IMR-90 (cell line): ENCODE measurements at regions not wholly inside any gene's neighbourhood (a gene's known extent, or its start where the extent isn't known, plus 50 kb on each side); places are given as distances from the start of the nearest gene placed in this dataset.
A peak's percentile ranks its signal among the peaks of the same experiment; 100 is the strongest.

Source experiments
- ATAC-seq: fragments of 200-7000 bp; cut with Tn5 transposase; 2 replicates; pipeline ENCODE4 v1.9.1; 2020; ENCODE audit warnings: low read depth, mild to moderate bottlenecking, moderate library complexity
- BruUV-seq: library from RNA; stranded (reverse); fragments of 400-500 nt; replicated peaks from 2 replicates; lab custom pipeline; 2021; lab: Mats Ljungman, UMichigan
- CTCF ChIA-PET: fragments of 300-600 bp; formaldehyde crosslinking; extraction: SDS; loops from one replicate; lab custom pipeline; 2021; ENCODE audit warnings: antibody characterized with exemption; lab: Yijun Ruan, JAX
- POLR2A ChIA-PET: fragments of 300-600 bp; sonication (Branson Sonifier 250); formaldehyde crosslinking; loops from one replicate; lab custom pipeline; 2022; ENCODE audit warnings: antibody characterized with exemption; ENCODE audit not compliant: unreplicated experiment; lab: Charles Lee
- DNase-seq: peaks from one replicate; pipeline ENCODE4 v3.0.0; 2013
- H2AFZ ChIP-seq: replicated peaks from 2 replicates; pipeline ENCODE3; 2013; ENCODE audit warnings: low read length, mild to moderate bottlenecking; ENCODE audit not compliant: poor library complexity
- H2AK5ac ChIP-seq: 2 replicates; pipeline ENCODE4 v1.6.1; 2013; ENCODE audit warnings: low read depth, low read length, inconsistent platforms
- H2AK9ac ChIP-seq: replicated peaks from 2 replicates; pipeline ENCODE3; 2013; ENCODE audit warnings: mild to moderate bottlenecking, low read depth, low read length, moderate library complexity; ENCODE audit not compliant: poor library complexity
- H2BK120ac ChIP-seq: 2 replicates; pipeline ENCODE4 v1.6.1; 2013; ENCODE audit warnings: low read depth, low read length, inconsistent platforms
- H2BK15ac ChIP-seq: 3 replicates; pipeline ENCODE4 v1.6.1; 2013; ENCODE audit warnings: low read depth, low read length, inconsistent platforms
- H2BK20ac ChIP-seq: 2 replicates; pipeline ENCODE4 v1.6.1; 2013; ENCODE audit warnings: low read depth, mild to moderate bottlenecking, inconsistent platforms, low read length, moderate library complexity
- H2BK5ac ChIP-seq: 2 replicates; pipeline ENCODE4 v1.6.1; 2013; ENCODE audit warnings: mild to moderate bottlenecking, low read depth, low read length, inconsistent platforms; ENCODE audit not compliant: poor library complexity, severe bottlenecking
- H3K14ac ChIP-seq: replicated peaks from 2 replicates; pipeline ENCODE4 v1.6.1; 2013; ENCODE audit warnings: low read depth, low read length, inconsistent platforms
- H3K18ac ChIP-seq: 2 replicates; pipeline ENCODE4 v1.6.1; 2013; ENCODE audit warnings: low read depth, low read length, control low read depth
- H3K23ac ChIP-seq: 2 replicates; pipeline ENCODE4 v1.6.1; 2013; ENCODE audit warnings: low read depth, low read length, inconsistent platforms
- H3K27ac ChIP-seq: 2 replicates; pipeline ENCODE4 v1.5.1; 2013; ENCODE audit warnings: mild to moderate bottlenecking, control low read depth, low read length; ENCODE audit not compliant: insufficient read depth
- H3K27me3 ChIP-seq: 2 replicates; pipeline ENCODE4 v1.6.1; 2013; ENCODE audit warnings: low read length; ENCODE audit not compliant: control insufficient read depth, insufficient read depth
- H3K36me3 ChIP-seq: 2 replicates; pipeline ENCODE4 v1.6.1; 2013; ENCODE audit warnings: low read length, mixed read lengths; ENCODE audit not compliant: control insufficient read depth, insufficient read depth
- H3K4ac ChIP-seq: 2 replicates; pipeline ENCODE4 v1.6.1; 2013; ENCODE audit warnings: low read depth, low read length, inconsistent platforms
- H3K4me1 ChIP-seq: 2 replicates; pipeline ENCODE4 v1.6.1; 2013; ENCODE audit warnings: low read length, mixed read lengths; ENCODE audit not compliant: control insufficient read depth, insufficient read depth
- H3K4me2 ChIP-seq: 2 replicates; pipeline ENCODE4 v1.6.1; 2013; ENCODE audit warnings: low read depth, mild to moderate bottlenecking, control low read depth, low read length, moderate library complexity
- H3K4me3 ChIP-seq: 2 replicates; pipeline ENCODE4 v1.5.1; 2013; ENCODE audit warnings: low read depth, mild to moderate bottlenecking, control low read depth, low read length, moderate library complexity; ENCODE audit not compliant: insufficient read depth
- H3K56ac ChIP-seq: 2 replicates; pipeline ENCODE4 v1.6.1; 2013; ENCODE audit warnings: low read length, inconsistent platforms; ENCODE audit not compliant: insufficient read depth; ENCODE audit errors: extremely low read depth
- H3K79me1 ChIP-seq, 2 experiments: 2 replicates each; pipeline ENCODE4 v1.6.1; 2013; ENCODE audit warnings: low read length in 2 of 2, inconsistent platforms in 1 of 2, low read depth in 1 of 2
- H3K9ac ChIP-seq: 2 replicates; pipeline ENCODE4 v1.6.1; 2013; ENCODE audit warnings: low read depth, low read length, control low read depth
- H3K9me1 ChIP-seq: 2 replicates; pipeline ENCODE4 v1.6.1; 2013; ENCODE audit warnings: low read length, inconsistent platforms; ENCODE audit not compliant: insufficient read depth
- H3K9me3 ChIP-seq: 2 replicates; pipeline ENCODE4 v1.6.1; 2013; ENCODE audit warnings: low read length; ENCODE audit not compliant: control insufficient read depth, insufficient read depth
- H4K20me1 ChIP-seq: 2 replicates; pipeline ENCODE4 v1.6.1; 2013; ENCODE audit warnings: low read length, inconsistent platforms; ENCODE audit not compliant: insufficient read depth
- H4K5ac ChIP-seq: 2 replicates; pipeline ENCODE4 v1.6.1; 2013; ENCODE audit warnings: mild to moderate bottlenecking, low read depth, low read length, control low read depth
- H4K8ac ChIP-seq, 2 experiments: 2 replicates each; pipeline ENCODE4 v1.6.1; 2013; ENCODE audit warnings: low read depth in 2 of 2, low read length in 2 of 2, control low read depth in 1 of 2, inconsistent platforms in 1 of 2
- H4K91ac ChIP-seq: 2 replicates; pipeline ENCODE4 v1.6.1; 2013; ENCODE audit warnings: low read depth, low read length, inconsistent platforms; ENCODE audit not compliant: insufficient read depth
- BHLHE40 ChIP-seq: fragments of 150-350 bp; IDR thresholded peaks from 2 replicates; pipeline ENCODE4 v1.6.1; 2016; ENCODE audit warnings: mild to moderate bottlenecking, low read depth, low read length
- CHD1 ChIP-seq: IDR thresholded peaks from 2 replicates; pipeline ENCODE4 v1.6.1; 2012; ENCODE audit warnings: low read depth, low read length, improper control_type of control experiment
- FOS ChIP-seq: fragments of 150-350 bp; IDR thresholded peaks from 2 replicates; pipeline ENCODE4 v1.6.1; 2016; ENCODE audit warnings: low read depth, low read length
- USF2 ChIP-seq: fragments of 150-350 bp; IDR thresholded peaks from 2 replicates; pipeline ENCODE4 v1.6.1; 2017; ENCODE audit warnings: mild to moderate bottlenecking, antibody characterized with exemption, low read length, low read depth
- WGBS, 2 experiments: methylation state at CpG; one replicate each; pipeline versions ENCODE4 v1.1.5 to v1.1.7; 2013; ENCODE audit warnings: missing lambda C conversion rate in 2 of 2; ENCODE audit not compliant: insufficient read length in 1 of 2; ENCODE audit errors: extremely low coverage in 2 of 2; 5-methylcytosine and 5-hydroxymethylcytosine counted together
- dilution Hi-C: fragments of 300-500 bp; cut with HindIII; formaldehyde crosslinking; loops from one replicate; pipeline ENCODE4 v1.14.3; 2018; ENCODE audit warnings: low sequenced_read_pairs; ENCODE audit not compliant: unreplicated experiment
- in situ Hi-C: fragments of 300-500 bp; cut with MboI; formaldehyde crosslinking; loops from 3 replicates; pipeline ENCODE4 v1.14.3; 2019; ENCODE audit warnings: low sequenced_read_pairs, inconsistent platforms, mixed read lengths
- intact Hi-C: fragments of 100-400 bp; cut with micrococcal nuclease; formaldehyde crosslinking; loops from 2 replicates; pipeline ENCODE4 v1.10.0; 2022

GRCh38 chr12:89160716-89161123, 191.6 kb downstream of the DUSP6 start:
- DNase-seq (peak; percentile 88), ATAC-seq (peak; percentile 63)
- no peak overlapping the region for H3K4me3 ChIP-seq
- H3K14ac ChIP-seq, result peak overlapping the region; percentile 10; the same call in 1 of the 2 replicates
- no peaks in the 10 kb centered on the region for H3K27me3 ChIP-seq
- H2BK5ac ChIP-seq, result peak overlapping the region; percentile 18
- H2AFZ ChIP-seq, result peak overlapping the region; percentile 1
- H3K4ac ChIP-seq, result peak overlapping the region; percentile 57; the same call in 1 of the 2 replicates
- H3K9ac ChIP-seq, result no peak overlapping the region
- WGBS, 2 experiments, result no CpG with 5 or more reads among the region's 5 CpGs
- no peaks in the 10 kb centered on the region for H3K36me3 ChIP-seq
- dilution Hi-C loops (no loop called here), intact Hi-C loops (loop anchor here (5.0 kb wide), 1 partner anchor 302 kb away; no protein-coding TSS in a partner anchor), in situ Hi-C loops (no loop called here)
- POLR2A ChIA-PET, result no interaction called here
- H4K91ac ChIP-seq, result no peak overlapping the region
- BruUV-seq, result no TSS peak
- H2BK20ac ChIP-seq, result peak overlapping the region; percentile 76
- no peak overlapping the region for H2AK9ac ChIP-seq
- peak overlapping the region; percentile 11 to 24; a peak in 3 of 4 replicates for H4K8ac ChIP-seq
- H4K20me1 ChIP-seq, result no peaks in the 10 kb centered on the region
- H2AK5ac ChIP-seq, result 0 out of 2 replicates have a peak overlapping the region, but pooled peaks have one; percentile 17
- peak overlapping the region; percentile 45; the same call in 1 of the 2 replicates for H2BK120ac ChIP-seq
- H3K79me1 ChIP-seq, result no peaks in the 10 kb centered on the region
- H3K23ac ChIP-seq, result peak overlapping the region; percentile 29; the same call in 1 of the 2 replicates
- H3K9me3 ChIP-seq, result no peaks in the 10 kb centered on the region
- peak overlapping the region; percentile 1; the same call in 1 of the 2 replicates for H3K18ac ChIP-seq
- no peaks in the 10 kb centered on the region; the same call in 1 of the 2 replicates for H3K9me1 ChIP-seq
- peaks cover 6% of the 10 kb centered on the region for H3K4me1 ChIP-seq
- H3K4me2 ChIP-seq, result peak overlapping the region; percentile 11; the same call in 1 of the 2 replicates
- TF ChIP-seq BHLHE40 (no peak), FOS (peak; percentile 20; the same call in 1 of the 2 replicates), USF2 (no peak), CHD1 (no peak)
- no peak overlapping the region; the same call in 1 of the 2 replicates for H3K27ac ChIP-seq
- peak overlapping the region; percentile 61; the same call in 1 of the 3 replicates for H2BK15ac ChIP-seq
- H4K5ac ChIP-seq, result no peak overlapping the region
- no peak overlapping the region for H3K56ac ChIP-seq
- CTCF ChIA-PET, result no interaction called here
